ENCODE measurements at regions not wholly inside any gene's neighbourhood (a gene's known extent, or its start where the extent isn't known, plus 50 kb on each side); places are given as distances from the start of the nearest gene placed in this dataset.

- ATAC-seq = no peak
- no peak for DNase-seq (ENCODE audit: low spot score in 2 of 2)
- H3K36me3 Mint-ChIP-seq = no peaks in the 10 kb centered on the region
- peaks cover 0 to 4% of the 10 kb centered on the region in 2 donors for H3K9me3 Mint-ChIP-seq
- H3K27ac Mint-ChIP-seq = no peak overlapping the region
These were observed 95.7 kb upstream of the TBX3 start for GRCh38 chr12:114779647-114780046.

GRCh38 chr12:114779186-114779585, 95.2 kb upstream of the TBX3 start:
- ATAC-seq (no peak), DNase-seq (ENCODE audit: low spot score in 2 of 2) (no peak)
- Mint-ChIP-seq H3K36me3 (no peaks in the 10 kb centered on the region), H3K9me3 (peaks cover 0 to 4% of the 10 kb centered on the region in 2 donors), H3K27ac (no peak overlapping the region)

GRCh38 chr12:114776731-114777442, 92.9 kb upstream of the TBX3 start:
- Mint-ChIP-seq H3K36me3 (no peaks in the 10 kb centered on the region), H3K9me3 (peaks cover 0 to 4% of the 10 kb centered on the region in 2 donors), H3K27ac (no peak overlapping the region)

GRCh38 chr12:114774699-114775098, 90.7 kb upstream of the TBX3 start:
- no peak for DNase-seq (ENCODE audit: low spot score in 2 of 2)
- no peak for ATAC-seq
- Mint-ChIP-seq H3K27ac (no peak overlapping the region), H3K9me3 (peaks cover 0 to 4% of the 10 kb centered on the region in 2 donors), H3K36me3 (no peaks in the 10 kb centered on the region)

More at GRCh38 chr12:114776731-114777442, 92.9 kb upstream of the TBX3 start:
- ATAC-seq = no peak
- DNase-seq (ENCODE audit: low spot score in 2 of 2) = no peak

GRCh38 chr12:114774197-114774596, 90.2 kb upstream of the TBX3 start:
- Mint-ChIP-seq H3K36me3 (no peaks in the 10 kb centered on the region), H3K9me3 (peaks cover 0 to 4% of the 10 kb centered on the region in 2 donors), H3K27ac (no peak overlapping the region)
- ATAC-seq (no peak), DNase-seq (ENCODE audit: low spot score in 2 of 2) (no peak)

GRCh38 chr12:114770323-114770722, 86.3 kb upstream of the TBX3 start:
- H3K9me3 Mint-ChIP-seq = no peaks in the 10 kb centered on the region
- DNase-seq (ENCODE audit: low spot score in 2 of 2) (no peak), ATAC-seq (no peak)
- H3K36me3 Mint-ChIP-seq = no peaks in the 10 kb centered on the region
- no peak overlapping the region for H3K27ac Mint-ChIP-seq

- no peaks in the 10 kb centered on the region for H3K9me3 Mint-ChIP-seq
- ATAC-seq (no peak), DNase-seq (ENCODE audit: low spot score in 2 of 2) (no peak)
- H3K27ac Mint-ChIP-seq = no peak overlapping the region
- H3K36me3 Mint-ChIP-seq = no peaks in the 10 kb centered on the region
These were observed 85.7 kb upstream of the TBX3 start for GRCh38 chr12:114769634-114770033.

GRCh38 chr12:114767906-114768722, 84.1 kb upstream of the TBX3 start:
- Mint-ChIP-seq H3K36me3 (no peaks in the 10 kb centered on the region), H3K27ac (no peak overlapping the region), H3K9me3 (no peaks in the 10 kb centered on the region)
- DNase-seq (ENCODE audit: low spot score in 2 of 2) (no peak), ATAC-seq (no peak)

- ATAC-seq (no peak), DNase-seq (ENCODE audit: low spot score in 2 of 2) (no peak)
- H3K36me3 Mint-ChIP-seq = no peaks in the 10 kb centered on the region
- H3K27ac Mint-ChIP-seq = no peak overlapping the region
- H3K9me3 Mint-ChIP-seq = no peaks in the 10 kb centered on the region
These were observed 83.2 kb upstream of the TBX3 start for GRCh38 chr12:114767084-114767760.

- Mint-ChIP-seq H3K27ac (no peak overlapping the region), H3K9me3 (no peaks in the 10 kb centered on the region), H3K36me3 (no peaks in the 10 kb centered on the region)
- no peak for DNase-seq (ENCODE audit: low spot score in 2 of 2)
- ATAC-seq = no peak
These were observed 82.2 kb upstream of the TBX3 start for GRCh38 chr12:114765960-114766691.

GRCh38 chr12:114764510-114764909, 80.5 kb upstream of the TBX3 start:
- DNase-seq (ENCODE audit: low spot score in 2 of 2) = no peak

GRCh38 chr12:114762490-114763110, 78.6 kb upstream of the TBX3 start:
- no peaks in the 10 kb centered on the region for H3K36me3 Mint-ChIP-seq
- H3K27ac Mint-ChIP-seq = no peak overlapping the region
- H3K9me3 Mint-ChIP-seq = peaks cover 0 to 5% of the 10 kb centered on the region in 2 donors
- no peak for ATAC-seq
- no peak for DNase-seq (ENCODE audit: low spot score in 2 of 2)

More at GRCh38 chr12:114764510-114764909, 80.5 kb upstream of the TBX3 start:
- no peak overlapping the region for H3K27ac Mint-ChIP-seq
- H3K9me3 Mint-ChIP-seq = no peaks in the 10 kb centered on the region
- no peaks in the 10 kb centered on the region for H3K36me3 Mint-ChIP-seq
- no peak for ATAC-seq

GRCh38 chr12:114760151-114760877, 76.3 kb upstream of the TBX3 start:
- H3K36me3 Mint-ChIP-seq = no peaks in the 10 kb centered on the region
- no peak overlapping the region for H3K27ac Mint-ChIP-seq
- no peak for DNase-seq (ENCODE audit: low spot score in 2 of 2)
- H3K9me3 Mint-ChIP-seq = peaks cover 0 to 5% of the 10 kb centered on the region in 2 donors
- ATAC-seq = no peak

GRCh38 chr12:114759635-114760034, 75.7 kb upstream of the TBX3 start:
- Mint-ChIP-seq H3K9me3 (peaks cover 0 to 5% of the 10 kb centered on the region in 2 donors), H3K36me3 (no peaks in the 10 kb centered on the region), H3K27ac (no peak overlapping the region)
- no peak for ATAC-seq
- DNase-seq (ENCODE audit: low spot score in 2 of 2) = no peak

- no peak for DNase-seq (ENCODE audit: low spot score in 2 of 2)
- H3K9me3 Mint-ChIP-seq = peaks cover 0 to 5% of the 10 kb centered on the region in 2 donors
These were observed 73.8 kb upstream of the TBX3 start for GRCh38 chr12:114757684-114758325.

More at GRCh38 chr12:114757684-114758325, 73.8 kb upstream of the TBX3 start:
- H3K27ac Mint-ChIP-seq = no peak overlapping the region
- H3K36me3 Mint-ChIP-seq = no peaks in the 10 kb centered on the region
- no peak for ATAC-seq

All from activated naive CD4-positive, alpha-beta T cell treated with anti-CD3 and anti-CD28 coated beads, Interleukin-2, amount 50 U/mL, for 72 hours (primary cell).